Kidney epithelial cell (primary cell): ENCODE measurements at regions not wholly inside any gene's neighbourhood (a gene's known extent, or its start where the extent isn't known, plus 50 kb on each side); places are given as distances from the start of the nearest gene placed in this dataset.
A peak's percentile ranks its signal among the peaks of the same experiment; 100 is the strongest.

Experiments used
- DNase-seq: peaks from one replicate; pipeline ENCODE4 v3.0.0-alpha.2; 2010; ENCODE audit warnings: low read depth
- H3K27me3 ChIP-seq: 2 replicates; pipeline ENCODE4 v1.6.0; 2011; ENCODE audit warnings: low read length; ENCODE audit not compliant: control insufficient read depth, insufficient read depth
- H3K36me3 ChIP-seq: 2 replicates; pipeline ENCODE4 v1.5.1; 2011; ENCODE audit warnings: low read length; ENCODE audit not compliant: control insufficient read depth, insufficient read depth
- H3K4me3 ChIP-seq: 2 replicates; pipeline ENCODE4 v1.5.1; 2011; ENCODE audit warnings: low read depth, mild to moderate bottlenecking, control low read depth, low read length
- TF ChIP-seq, protein P1 (sequence below): IDR thresholded peaks from 2 replicates; pipeline ENCODE4 v1.5.1; 2011; ENCODE audit warnings: mild to moderate bottlenecking, moderate library complexity, low read length, control low read depth, inconsistent platforms; ENCODE audit not compliant: insufficient read depth, poor library complexity, severe bottlenecking

DNA sequence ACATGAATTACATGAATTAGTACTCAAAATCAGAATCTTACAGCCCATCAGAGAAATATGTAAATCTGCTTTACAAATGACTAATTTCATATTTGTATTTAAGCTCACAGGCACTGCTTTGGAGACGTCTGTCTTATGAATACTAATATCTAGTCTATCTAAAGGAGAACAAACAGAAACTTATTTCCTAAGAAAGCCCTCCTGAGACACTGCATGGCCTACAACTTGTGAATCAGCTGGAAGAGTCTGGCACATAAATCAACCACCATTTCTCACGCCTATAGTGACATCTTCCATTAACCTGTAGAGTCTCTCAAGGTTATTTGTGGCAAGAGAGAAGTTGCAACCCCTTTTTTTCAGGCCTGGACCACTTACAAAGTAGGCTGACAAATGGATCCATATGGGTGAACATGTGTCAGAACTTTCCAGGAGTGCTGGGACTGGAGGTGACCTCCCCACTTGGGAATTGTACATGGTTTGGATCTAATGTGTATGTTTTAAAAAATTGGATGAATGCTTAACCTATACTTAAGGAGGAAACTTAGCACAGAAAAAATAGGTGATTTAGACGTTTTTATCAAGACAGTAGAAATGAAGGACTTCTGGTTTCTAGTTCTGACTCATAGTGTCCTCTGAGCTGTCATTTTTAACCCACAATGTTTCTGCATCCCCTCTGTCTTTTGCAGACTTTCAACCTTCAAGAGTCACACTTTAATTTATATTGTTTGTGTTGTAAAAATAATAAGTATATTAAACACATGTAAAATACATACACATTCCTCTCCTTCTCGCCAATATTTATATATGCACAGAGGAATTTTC lies 83.2 kb upstream of the ARHGAP24 start:
- Histone ChIP-seq H3K4me3 (no peak overlapping the region), H3K36me3 (no peaks in the 10 kb centered on the region), H3K27me3 (no peaks in the 10 kb centered on the region)
- TF ChIP-seq, protein P1, sequence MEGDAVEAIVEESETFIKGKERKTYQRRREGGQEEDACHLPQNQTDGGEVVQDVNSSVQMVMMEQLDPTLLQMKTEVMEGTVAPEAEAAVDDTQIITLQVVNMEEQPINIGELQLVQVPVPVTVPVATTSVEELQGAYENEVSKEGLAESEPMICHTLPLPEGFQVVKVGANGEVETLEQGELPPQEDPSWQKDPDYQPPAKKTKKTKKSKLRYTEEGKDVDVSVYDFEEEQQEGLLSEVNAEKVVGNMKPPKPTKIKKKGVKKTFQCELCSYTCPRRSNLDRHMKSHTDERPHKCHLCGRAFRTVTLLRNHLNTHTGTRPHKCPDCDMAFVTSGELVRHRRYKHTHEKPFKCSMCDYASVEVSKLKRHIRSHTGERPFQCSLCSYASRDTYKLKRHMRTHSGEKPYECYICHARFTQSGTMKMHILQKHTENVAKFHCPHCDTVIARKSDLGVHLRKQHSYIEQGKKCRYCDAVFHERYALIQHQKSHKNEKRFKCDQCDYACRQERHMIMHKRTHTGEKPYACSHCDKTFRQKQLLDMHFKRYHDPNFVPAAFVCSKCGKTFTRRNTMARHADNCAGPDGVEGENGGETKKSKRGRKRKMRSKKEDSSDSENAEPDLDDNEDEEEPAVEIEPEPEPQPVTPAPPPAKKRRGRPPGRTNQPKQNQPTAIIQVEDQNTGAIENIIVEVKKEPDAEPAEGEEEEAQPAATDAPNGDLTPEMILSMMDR = no peak
- DNase-seq = no peak

DNA sequence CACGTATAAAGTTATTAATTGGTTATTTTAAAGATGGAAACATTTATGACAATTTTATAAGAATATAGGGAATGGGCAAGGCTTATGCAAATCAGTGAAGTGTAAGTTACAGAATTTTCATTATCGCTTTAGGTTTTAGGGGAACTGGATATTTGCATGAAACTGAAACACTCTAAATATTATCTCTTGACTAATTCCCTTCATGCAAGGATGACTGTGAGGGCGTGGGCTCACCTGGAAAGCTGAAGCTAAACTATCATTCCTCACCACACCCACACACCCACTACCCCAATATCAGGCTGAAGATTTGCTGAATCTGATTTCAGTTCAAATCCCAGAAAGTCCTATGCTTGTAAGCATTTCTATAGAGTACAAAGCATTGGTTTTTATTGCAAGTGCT lies 81.7 kb upstream of the ARHGAP24 start:
- no peak for DNase-seq
- Histone ChIP-seq H3K4me3 (no peak overlapping the region), H3K27me3 (no peaks in the 10 kb centered on the region), H3K36me3 (no peaks in the 10 kb centered on the region)
- TF ChIP-seq, protein P1 = no peak

DNA sequence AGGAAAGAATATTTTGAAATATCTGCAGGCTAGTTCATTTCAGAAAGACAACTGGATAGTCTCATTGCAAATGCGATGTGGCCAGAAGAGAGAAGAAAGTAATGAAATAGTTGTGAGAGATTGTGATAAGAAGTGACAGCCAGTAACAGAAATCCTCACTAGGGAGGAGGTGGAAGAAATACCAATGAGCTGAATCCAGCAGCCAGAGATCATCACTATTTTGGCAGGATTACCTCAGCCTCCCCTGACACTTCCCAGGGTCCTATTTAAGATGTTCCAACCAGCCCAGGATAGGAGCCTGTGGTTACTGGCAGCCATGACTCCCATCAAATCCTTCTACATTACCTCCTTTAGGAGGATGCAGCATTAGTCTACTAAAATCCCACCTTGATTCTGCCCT lies 76.7 kb upstream of the ARHGAP24 start:
- TF ChIP-seq, protein P1 = no peak
- H3K36me3 ChIP-seq = no peaks in the 10 kb centered on the region
- no peaks in the 10 kb centered on the region for H3K27me3 ChIP-seq
- no peak overlapping the region for H3K4me3 ChIP-seq
- no peak for DNase-seq

DNA sequence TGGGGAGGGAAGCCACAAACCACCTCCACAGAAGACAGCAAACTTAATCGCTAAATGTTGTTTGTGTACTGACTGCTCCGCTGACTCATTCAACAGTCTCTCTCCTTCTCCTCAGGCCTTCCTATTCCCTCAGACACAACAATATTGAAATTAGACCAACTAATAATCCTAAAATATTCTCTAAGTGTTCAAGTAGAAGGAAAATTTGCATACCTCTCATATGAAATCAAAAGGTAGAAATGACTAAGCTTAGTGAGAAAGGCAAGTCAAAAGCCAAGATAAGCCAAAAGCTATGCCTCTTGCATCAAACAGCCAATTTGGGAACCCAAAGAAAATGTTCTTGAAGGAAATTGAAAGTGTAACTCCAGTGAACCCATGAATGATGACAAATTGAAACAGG lies 75.7 kb upstream of the ARHGAP24 start:
- Histone ChIP-seq H3K27me3 (no peaks in the 10 kb centered on the region), H3K36me3 (no peaks in the 10 kb centered on the region), H3K4me3 (no peak overlapping the region)
- TF ChIP-seq, protein P1 = no peak
- DNase-seq = no peak

DNA sequence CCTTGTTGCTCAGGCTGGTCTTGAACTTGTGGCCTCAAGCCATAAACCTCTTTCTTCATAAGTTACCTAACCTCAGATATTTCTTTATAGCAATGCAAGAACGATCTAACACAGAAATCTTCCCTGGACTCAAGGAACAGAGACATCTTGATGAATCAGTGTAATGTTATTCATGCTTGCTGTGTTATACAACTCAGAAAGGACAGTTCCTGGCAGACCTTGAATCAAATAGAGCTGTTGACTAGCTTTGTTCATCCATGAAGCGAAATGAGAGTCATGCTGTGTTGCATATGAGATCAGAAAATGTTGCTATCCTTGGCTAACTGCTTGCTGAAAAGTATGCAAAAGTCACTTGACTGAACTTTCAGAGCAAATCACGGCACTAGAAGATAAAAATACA lies 72.6 kb upstream of the ARHGAP24 start:
- DNase-seq = peak; percentile 76
- TF ChIP-seq, protein P1 = no peak
- H3K36me3 ChIP-seq = no peaks in the 10 kb centered on the region
- no peaks in the 10 kb centered on the region for H3K27me3 ChIP-seq
- no peak overlapping the region for H3K4me3 ChIP-seq

DNA sequence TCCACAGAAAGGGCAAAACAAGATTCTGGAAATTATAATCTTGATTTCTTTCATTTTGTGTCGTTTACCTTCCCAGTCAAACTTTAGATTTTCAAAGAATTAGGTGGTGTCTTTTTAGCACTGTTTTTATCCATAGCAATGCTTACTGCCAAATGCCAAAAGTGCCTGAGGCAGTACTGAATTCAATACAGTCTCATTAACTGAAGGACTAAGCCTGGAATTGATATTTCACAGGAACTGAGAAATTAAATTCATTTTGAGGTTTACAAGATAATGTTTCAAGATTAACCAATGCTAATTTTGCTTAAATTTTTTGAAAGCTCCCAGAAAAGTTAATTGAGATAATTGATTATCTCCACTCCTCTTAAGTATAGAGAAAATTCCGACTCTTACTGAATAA lies 68.8 kb upstream of the ARHGAP24 start:
- TF ChIP-seq, protein P1 = no peak
- Histone ChIP-seq H3K4me3 (no peak overlapping the region), H3K36me3 (no peaks in the 10 kb centered on the region), H3K27me3 (no peaks in the 10 kb centered on the region)
- DNase-seq = no peak
